Colon (tissue), 2 donors: ENCODE measurements at regions not wholly inside any gene's neighbourhood (a gene's known extent, or its start where the extent isn't known, plus 50 kb on each side); places are given as distances from the start of the nearest gene placed in this dataset.

ENCODE experiments used
- FAIRE-seq: peaks from 2 replicates; lab custom pipeline; 2012; peaks lifted over from hg19 to GRCh38; lab: Jason Lieb, UNC
- donor health status: control.
- donor health status: control.

DNA sequence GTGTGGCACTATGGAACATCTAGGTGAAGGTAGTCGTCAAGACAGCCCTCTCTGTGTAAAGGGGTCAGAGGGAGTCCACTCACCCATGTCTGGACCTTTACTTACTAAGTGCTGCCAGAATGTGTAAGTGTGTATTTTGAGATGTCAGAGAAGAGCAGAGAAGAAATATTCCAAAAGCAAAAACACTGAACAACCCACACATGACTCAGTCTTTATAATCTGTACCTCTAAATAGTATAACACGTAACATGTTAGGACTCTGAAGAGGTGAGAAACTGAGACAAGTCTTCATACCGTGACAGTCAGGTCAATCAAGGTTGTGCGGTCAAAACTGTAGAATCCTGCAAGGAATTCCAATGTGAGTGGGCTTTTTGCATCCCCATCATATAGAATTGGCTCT, 555.2 kb downstream of the LMO4 start:
- FAIRE-seq: no peak

DNA sequence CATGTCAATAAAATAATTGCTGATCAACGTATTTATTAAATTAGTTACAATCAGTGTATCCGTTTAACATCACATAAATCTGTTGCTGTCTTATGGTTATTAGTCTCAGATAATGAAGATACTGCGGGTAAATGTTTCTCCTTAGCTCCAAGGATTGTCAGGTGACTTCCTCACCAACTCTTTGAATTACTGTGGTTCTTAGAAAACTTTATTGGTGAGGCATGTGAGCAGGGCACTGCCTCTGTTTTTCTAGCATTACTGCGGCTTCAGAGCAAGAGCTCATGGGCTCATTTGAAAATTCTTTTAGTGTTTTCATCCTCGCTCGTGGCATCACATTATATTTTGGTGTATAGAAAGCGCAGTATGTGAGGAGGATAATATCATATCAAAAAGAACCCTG, 555.9 kb downstream of the LMO4 start:
- FAIRE-seq: no peak

DNA sequence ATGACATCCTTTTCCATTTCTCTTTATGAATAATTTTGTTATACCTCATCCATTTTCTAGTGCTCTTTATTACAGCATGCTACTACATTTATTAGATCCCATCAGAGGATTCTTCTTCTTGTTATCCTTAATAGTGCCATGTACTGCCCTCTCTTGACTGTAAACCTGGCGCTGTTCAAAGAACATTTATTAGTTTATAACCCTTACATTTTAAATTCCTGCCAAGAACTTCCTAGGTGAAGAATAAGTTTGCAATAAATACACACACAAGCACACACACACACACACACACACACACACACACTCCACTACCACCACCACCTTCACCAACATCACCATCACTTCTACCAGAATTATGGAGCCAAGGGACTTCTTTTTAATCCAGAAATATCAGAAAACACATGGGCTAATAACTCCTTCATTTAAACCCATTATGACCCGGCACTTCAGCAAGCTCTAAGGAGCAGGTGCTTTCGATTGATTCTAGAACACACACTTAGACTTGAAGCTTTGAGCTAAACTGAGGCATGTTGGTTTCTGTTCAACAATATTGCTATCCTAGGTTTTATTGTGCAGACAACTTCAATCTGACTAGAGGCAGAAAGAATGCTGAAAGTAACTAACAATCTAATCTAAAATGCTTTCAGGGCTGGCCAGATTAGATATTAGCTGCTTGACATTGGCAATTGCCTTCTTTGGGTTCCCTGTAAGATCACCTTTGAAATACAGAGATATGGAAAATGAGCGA, 556.8 kb downstream of the LMO4 start:
- no peak for FAIRE-seq

DNA sequence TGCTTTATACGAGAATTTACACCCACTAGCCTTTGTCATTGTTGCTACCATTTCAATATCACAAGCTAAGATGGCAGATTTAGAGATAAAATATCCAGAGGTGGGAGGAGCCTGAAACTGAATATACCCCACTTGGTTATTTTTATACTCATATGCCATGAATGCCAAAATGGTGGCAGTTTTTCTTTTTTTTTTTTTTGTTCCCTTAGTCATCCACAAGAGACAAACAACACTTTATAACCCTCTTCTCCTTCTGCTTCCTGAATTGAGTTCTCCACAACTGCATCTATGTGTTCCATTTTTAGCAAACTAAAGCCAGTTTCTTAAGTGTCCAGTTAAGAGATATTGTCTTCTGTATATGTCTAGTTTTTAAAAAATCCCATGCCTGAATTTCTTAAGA, 558.4 kb downstream of the LMO4 start:
- FAIRE-seq: no peak

DNA sequence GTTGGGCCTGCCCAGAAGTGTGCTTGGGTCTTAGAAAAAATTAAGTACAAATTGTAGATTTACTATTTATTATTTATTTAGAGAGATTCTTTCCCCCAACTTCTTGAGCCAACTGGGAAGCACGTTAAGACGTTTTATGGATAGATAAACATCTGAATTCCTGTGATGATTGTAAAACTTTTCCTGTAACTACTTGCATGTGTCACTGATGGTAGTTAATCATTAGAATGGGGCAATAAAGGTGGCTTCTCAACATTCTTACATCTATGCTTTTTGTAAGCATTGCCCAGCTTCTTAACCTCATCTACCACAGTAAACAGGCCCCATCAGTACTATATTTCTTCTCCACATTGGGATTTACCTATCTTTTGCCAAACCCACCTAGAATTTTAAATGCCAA, 559.8 kb downstream of the LMO4 start:
- FAIRE-seq: no peak

DNA sequence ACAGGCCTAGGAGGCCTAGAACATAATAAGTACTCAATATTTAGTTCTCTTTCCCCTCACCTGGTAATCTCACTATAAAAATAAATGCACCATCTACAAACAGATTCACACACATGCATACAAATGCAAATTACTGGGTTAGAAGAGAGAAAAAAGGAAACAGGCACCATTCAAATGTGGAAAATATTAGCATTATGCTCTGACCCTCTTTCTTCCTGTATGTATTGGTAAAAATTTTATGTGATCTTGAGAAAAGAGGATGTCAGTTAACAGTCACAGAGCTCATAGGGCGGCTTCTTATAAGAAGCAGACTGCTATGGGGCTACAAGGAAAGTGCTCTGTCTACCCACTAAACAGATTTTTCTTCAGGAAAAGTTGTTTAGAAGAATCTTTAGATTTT, 565.4 kb downstream of the LMO4 start:
- FAIRE-seq: no peak

DNA sequence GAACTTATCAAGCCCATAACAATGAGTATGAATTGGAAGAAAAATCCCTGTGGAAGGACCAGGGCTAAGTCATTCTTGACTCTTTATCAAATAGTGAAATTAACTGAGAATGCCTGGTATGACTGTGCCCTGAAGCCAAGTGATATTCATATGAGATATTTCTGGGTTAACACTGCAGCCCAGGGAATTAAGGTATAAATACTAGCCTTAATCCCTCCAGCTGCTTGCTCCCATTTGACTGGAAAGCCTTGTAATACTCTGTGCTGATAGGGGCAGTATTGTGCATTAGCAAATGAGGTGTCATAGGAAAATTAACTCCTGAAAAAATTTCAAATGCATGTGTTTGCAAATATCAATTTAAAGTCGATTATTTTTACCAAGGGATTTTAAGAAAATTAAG, 568.8 kb downstream of the LMO4 start:
- no peak for FAIRE-seq

DNA sequence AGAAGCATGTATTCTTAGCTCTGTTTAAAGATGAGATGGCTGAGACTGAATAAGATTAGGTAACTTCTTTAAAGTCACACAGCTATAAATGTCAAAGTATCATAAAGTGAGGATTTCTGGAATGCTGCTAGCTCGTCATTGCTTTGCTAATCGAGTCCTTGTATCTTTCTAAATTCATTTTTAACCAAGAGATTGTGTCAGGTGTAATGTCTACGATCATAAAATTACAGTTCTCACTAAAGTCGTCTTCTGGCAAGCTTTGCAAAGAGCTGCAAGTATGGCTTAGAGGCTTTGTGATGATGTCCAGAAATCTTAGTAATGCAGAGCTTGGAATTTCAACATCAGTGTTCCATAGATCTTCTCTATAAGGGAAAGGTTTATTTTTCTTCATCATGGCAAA, 569.8 kb downstream of the LMO4 start:
- no peak for FAIRE-seq

DNA sequence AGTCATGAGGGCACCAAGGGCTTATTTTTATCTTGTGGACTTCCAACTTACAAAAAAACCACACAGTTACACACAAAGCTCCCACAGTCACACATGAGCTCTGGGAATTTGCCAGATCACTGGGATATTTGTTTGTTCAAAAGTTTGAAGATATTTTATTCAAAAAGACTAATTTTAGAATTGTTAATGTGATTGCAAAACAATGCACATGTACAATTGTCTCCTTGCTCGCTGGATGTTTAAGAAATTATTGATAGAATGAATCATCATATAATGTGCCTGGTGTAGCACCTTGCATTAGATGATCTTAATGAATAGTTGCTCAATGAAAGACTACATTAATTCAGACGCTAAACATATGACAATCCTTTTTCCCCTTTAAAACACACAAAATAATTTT, 570.3 kb downstream of the LMO4 start:
- FAIRE-seq: no peak

DNA sequence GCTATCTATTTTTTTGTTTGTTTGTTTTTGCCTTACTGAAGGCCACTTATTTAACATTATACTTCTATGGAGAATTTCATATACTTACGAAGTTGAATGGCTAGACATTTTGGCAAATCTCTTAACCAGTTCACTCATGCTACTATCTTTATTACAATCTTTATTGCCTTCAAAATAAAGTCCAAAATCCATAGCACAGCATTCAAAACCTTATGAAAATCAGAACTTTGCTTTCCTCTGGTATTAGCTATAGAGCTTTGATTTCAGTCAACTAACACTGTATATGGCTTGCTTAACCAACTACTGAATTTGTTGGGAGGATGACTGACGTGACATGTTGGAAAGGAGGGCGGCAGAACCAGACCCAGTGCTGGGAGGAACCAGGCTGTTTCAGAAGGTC, 571.1 kb downstream of the LMO4 start:
- no peak for FAIRE-seq

DNA sequence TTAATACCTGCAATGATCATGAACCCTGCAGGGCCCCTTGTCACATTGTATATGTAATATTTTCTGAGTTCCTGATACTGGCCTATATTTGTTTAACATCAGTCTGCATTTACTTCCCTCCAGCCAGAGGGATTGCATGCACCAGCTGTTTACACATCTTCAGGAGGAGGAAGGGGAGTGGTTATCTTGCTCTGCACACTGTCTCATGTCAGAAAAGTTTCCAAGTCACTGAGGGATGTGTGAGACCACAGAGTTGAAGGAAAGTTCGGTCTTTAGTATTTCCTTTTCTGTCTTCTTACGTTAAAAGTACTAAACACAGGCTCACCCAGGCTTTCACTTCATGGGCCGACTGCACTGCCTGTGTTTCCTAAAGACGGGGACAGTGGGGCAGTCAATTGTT, 574.1 kb downstream of the LMO4 start:
- FAIRE-seq: no peak

DNA sequence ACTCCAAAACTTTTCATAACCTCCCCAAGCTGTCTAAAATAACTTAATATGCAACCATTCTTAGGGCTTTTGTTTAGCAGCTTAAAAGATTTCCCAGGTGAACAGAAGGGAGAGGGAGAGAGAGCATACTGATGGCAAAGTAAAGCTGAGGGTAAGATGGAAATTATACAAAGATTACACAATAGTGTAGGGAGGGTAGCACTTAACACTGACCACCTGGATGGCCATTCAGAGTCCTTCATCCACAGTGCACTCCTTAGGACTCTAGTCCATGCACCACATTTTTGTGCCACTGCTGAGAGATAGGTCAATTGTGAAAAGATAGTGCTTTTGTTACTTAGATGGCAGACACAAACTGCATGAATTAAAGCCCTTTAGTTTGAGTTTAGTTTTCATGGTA, 574.6 kb downstream of the LMO4 start:
- FAIRE-seq: no peak

DNA sequence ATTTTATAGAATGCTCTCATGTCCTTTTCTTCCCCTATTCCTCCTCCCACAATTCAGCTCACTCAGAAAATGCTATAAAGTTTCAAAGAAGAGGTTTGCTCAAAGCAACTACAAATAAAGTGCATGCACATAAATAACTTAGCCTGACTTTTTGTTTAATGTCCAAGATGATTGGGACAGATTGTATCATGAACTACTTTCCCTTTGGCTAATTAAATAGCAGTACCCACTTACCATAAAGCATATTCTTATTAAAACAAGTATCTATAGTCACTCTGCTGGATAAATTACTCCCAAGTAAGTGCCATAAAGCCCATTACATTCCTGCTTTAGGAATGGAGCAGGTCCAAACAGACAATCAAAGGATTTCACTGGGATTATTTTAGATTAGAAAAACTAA, 576.0 kb downstream of the LMO4 start:
- FAIRE-seq: no peak

DNA sequence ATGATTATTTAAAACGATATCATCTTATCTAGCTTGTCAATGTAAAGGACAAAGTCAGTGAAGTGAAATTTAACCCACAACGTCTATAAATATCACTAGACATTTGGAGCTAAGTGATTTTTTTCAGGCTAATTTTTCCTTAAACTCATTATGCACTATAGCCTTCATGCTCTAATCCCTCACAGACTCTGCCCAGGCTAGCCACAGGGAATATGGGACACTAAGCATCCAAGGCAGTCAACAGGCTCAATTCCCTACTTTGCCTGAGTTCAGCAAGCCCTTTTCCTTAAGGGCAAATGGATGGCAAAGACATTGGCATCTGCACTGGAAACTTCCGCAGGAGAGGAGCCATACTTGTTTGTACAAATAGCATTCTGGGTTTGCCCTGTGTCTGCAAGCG, 577.0 kb downstream of the LMO4 start:
- FAIRE-seq: no peak

DNA sequence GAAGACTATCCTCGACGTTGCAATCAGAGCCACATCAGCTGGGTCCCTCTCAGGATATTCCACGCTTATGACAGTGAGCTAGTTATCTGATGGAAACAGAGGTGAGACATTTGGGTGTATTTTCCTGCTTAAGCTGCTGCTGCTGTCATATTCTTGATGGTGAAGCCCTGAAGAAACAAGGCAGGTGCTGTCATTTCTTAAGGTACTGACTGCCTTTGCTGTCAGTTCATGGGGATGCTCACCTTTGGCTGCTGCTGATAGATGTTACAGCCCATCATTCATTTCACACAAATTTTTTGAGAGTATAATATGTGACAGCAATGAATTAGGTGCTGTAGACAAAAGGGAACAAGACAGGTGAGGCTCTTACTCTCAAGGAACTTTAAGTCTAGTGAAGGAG, 577.4 kb downstream of the LMO4 start:
- FAIRE-seq: no peak

DNA sequence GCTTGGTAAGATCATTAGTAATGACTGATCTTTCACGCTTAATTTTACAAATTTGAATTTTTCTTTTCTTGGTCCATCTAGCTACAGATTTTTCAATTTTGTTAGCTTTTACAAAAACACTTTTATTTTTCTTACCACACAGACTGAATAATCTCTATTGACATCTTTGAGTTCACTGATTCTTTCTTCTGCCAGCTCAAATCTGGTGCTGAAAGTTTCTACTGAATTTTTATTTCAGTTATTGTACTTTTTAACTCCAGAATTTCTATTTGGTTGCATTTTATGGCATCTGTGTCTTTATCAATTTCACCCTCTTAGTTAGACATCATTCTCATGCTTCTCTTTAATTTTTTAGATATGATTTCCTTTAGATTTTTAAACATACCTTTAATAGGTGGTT, 584.7 kb downstream of the LMO4 start:
- no peak for FAIRE-seq

DNA sequence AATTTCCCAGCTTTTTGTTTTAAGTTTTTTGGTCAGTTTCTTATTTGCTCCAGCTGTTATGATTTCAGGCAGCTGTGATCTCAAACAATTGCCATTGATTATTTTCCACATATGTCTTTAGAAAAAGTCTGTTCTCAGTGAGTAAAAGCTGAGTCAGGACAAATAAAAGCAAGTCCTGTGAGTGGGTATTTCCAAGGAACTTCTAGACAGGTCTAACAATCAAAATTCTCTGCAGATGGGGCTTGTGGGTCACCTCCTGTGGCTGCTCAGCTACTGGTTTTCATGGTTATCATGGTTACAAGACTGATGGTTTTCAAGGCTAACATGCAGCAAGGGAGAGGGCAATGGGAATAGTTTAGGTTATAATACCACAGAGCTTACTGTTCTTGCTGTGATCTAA, 585.7 kb downstream of the LMO4 start:
- no peak for FAIRE-seq

DNA sequence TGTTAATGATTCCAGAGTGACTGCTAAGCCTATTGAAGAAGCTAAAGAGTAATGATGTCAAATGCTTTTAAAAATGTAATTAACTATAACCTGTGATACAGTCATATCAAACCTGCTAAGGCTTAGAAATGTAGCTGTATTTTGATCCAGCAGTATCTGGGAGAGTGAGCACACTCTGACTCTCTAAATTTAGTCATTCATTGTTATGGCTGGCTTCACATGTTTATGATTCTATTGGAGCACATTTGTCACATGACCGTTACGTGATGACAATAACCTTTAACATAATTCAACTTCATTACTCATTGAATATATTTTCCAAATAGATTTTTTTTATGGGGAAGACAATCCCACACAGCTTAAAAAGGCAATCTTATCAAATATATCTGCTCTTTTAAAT, 587.1 kb downstream of the LMO4 start:
- FAIRE-seq: no peak

DNA sequence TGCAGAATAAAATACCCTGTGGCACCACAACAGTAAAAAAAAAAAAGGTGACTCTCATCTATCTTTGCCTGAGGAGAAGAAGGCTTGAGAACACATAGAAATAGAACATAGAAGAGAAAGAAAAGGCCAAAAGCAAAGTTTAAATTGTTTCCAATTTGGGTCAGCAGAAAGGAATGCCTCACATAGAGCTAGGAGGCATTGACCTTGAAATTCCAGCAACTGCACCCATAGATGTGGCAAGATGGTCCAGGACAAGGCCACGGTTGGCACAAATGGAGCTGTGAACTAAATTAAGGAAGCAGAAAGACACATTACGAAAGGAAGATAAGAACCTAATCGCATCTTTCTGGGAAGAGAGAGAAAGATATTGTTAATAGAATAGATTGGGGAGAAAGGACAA, 588.3 kb downstream of the LMO4 start:
- no peak for FAIRE-seq

DNA sequence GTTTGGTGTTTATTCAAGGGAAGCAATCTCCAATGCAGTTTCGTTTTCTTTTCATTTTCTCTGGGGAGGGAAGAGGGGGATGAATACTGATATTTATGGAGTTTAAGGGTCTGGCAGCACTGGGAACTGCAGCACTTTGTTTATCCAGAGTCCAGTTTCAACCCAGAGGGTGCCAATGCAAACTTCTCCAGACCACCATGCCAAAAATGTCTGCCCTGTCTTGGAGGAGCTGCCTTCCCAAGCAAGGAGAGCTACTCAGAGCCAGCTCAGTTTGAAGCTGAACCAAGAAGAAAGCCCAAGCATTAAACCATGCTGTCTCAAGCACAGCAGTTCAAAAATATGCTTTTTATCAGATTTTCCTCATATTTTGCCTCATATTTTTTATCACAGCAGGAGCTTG, 589.7 kb downstream of the LMO4 start:
- FAIRE-seq: no peak

DNA sequence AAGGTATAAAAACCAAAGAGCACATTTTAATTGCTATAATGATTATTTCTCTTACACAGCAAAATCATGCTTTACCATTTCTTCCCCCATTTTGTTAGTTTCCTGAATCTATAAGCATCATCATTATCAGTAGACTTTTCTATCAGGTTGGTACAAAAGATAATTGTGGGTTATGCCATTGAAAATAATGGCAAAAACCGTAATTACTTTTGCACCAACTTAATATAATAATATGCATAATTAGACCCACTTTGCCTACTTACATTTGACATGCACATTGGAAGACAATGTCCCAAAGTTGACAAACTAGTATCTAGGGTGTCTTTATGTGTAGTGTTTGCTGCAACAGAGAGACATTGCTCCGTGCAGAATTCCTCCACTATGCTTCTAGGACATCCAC, 594.2 kb downstream of the LMO4 start:
- no peak for FAIRE-seq

DNA sequence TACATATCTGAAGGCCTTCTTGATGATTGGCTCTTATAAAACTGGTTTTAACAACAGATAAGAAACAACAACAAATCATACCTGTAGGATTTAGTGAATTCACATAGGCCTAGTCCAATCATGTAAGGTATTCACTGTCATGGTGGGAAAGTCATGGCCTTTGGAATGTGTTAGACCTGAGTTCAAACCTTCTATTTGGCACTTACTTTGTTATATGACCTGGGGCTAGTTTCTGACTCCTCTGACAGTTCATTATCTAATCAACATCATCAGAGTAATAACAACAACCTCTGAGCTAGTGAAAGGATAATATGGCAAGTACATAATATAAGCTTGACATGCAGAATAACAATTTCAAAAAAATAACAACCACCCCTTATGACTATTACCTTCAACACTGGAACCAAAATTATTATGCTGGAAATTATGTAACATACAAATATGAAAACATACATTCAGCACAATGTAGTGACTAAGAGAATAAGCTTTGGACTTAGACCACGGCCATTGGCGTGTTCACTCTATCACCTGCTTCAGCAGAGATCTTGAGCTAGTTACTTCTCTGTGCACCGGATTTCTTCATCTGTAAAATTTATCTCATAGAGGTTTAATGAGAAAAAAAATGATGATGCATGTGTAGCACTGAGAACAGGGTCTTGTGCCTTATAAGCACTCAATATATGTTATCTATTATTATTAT, 597.6 kb downstream of the LMO4 start:
- FAIRE-seq: no peak

DNA sequence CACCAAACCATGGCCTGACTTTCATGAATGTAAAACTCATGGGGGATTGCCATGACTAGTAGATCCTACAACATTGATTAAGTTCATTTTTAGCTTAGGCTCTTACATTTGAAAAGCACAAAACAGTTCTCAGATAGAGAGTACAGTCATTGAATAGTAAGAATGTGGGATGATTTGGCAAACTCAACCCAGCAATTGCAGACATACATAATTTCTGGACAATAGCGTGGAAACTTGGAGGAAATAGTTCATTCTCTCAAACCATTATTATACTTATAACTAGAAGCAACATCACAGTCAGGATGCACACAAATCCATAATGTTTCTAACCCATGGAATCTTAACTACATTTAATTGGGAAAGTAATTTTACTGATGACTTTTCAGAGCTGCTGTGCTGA, 598.2 kb downstream of the LMO4 start:
- no peak for FAIRE-seq
